ENCODE measurements at regions not wholly inside any gene's neighbourhood (a gene's known extent, or its start where the extent isn't known, plus 50 kb on each side); places are given as distances from the start of the nearest gene placed in this dataset.

- no peak for DNase-seq
These were observed 52.0 kb upstream of the CELF4 start for GRCh38 chr18:37617623-37618022.
